ENCODE measurements at regions not wholly inside any gene's neighbourhood (a gene's known extent, or its start where the extent isn't known, plus 50 kb on each side); places are given as distances from the start of the nearest gene placed in this dataset.

DNA sequence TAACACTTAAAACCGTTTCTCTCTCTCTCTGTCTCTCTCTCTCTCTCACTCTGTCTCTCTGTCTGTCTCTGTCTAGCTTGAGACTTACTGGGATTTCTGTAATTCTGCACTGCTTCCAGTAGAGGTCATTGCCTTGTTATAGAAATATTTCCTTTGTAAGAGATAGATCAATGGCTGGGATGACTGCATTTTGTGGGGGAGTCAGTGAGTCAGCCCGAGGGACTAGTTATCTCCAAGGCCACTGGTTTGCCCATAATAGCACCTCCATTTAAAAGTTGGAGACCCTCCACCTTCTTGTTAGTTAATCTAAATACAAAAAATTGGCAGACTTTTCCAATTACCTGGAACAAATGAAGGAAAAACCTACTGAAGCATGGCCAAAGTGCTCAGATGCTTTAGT, 547.2 kb downstream of the LRRC70 start:
- H2AFZ ChIP-seq (ENCODE audit: low read length), result no peak overlapping the region
- no peak overlapping the region for H2AK5ac ChIP-seq (ENCODE audit: insufficient read length, low read length)
- no peaks in the 10 kb centered on the region for H3K23me2 ChIP-seq (ENCODE audit: insufficient read length, low read depth, low read length, poor library complexity, severe bottlenecking)
- no peaks in the 10 kb centered on the region for H3K79me2 ChIP-seq (ENCODE audit: insufficient read depth, low read length)
- no peaks in the 10 kb centered on the region for H3K9me3 ChIP-seq (ENCODE audit: control insufficient read depth, low read depth, low read length)
- no peak overlapping the region for H3K56ac ChIP-seq (ENCODE audit: insufficient read length, low read depth, low read length)
- H4K91ac ChIP-seq (ENCODE audit: insufficient read length, low read depth, low read length), result no peak overlapping the region
- Mint-ChIP-seq H3K9me3 (no peaks in the 10 kb centered on the region), H3K36me3 (ENCODE audit: insufficient read depth in 1 of 3, low read depth in 3 of 3) (no peaks in the 10 kb centered on the region; a peak in 1 of 7 replicates), H3K4me1 (peaks cover 9 to 22% of the 10 kb centered on the region in 2 experiments), H3K27me3 (ENCODE audit: low read depth) (no peaks in the 10 kb centered on the region), H3K4me3 (no peak overlapping the region), H3K27ac (peak overlapping the region in 1 of 3 experiments; percentile 35; a peak in 1 of 7 replicates)
- H3K27me3 ChIP-seq (ENCODE audit: insufficient read depth, low read length), result no peaks in the 10 kb centered on the region
- H3K14ac ChIP-seq (ENCODE audit: insufficient read depth, low read length), result no peak overlapping the region
- no peaks in the 10 kb centered on the region for H3K79me1 ChIP-seq (ENCODE audit: insufficient read depth, low read depth, low read length, poor library complexity, severe bottlenecking)
- no peak overlapping the region for H3T11ph ChIP-seq (ENCODE audit: low read length)
- H2BK120ac ChIP-seq (ENCODE audit: low read depth, low read length, poor library complexity, severe bottlenecking), result no peak overlapping the region
- no peak for DNase-seq
- H4K8ac ChIP-seq (replicated peaks; ENCODE audit: insufficient read length, low read depth, low read length), result no peak overlapping the region
- H3K27ac ChIP-seq (ENCODE audit: insufficient read length, low read depth, low read length), result no peak overlapping the region
- H2BK5ac ChIP-seq (ENCODE audit: insufficient read length, low read length), result no peak overlapping the region
- no peak overlapping the region for H2BK15ac ChIP-seq (ENCODE audit: low read depth, low read length)
- no peak overlapping the region for H2BK20ac ChIP-seq (ENCODE audit: low read depth, low read length, poor library complexity, severe bottlenecking)
- WGBS (ENCODE audit: extremely low coverage, insufficient read length, low lambda C conversion rate), result no CpG with 5 or more reads among the region's 2 CpGs
- H3K23ac ChIP-seq (ENCODE audit: insufficient read length, low read depth, low read length), result no peak overlapping the region
- H3K4me1 ChIP-seq (ENCODE audit: insufficient read depth, low read length), result no peaks in the 10 kb centered on the region; the same call in none of the 2 replicates
- H3K4me2 ChIP-seq (ENCODE audit: insufficient read depth, insufficient read length, low read length), result no peak overlapping the region
- H3K4ac ChIP-seq (ENCODE audit: low read depth, low read length), result no peak overlapping the region
- peak; percentile 61 for TF ChIP-seq CTCF (conservative IDR thresholded peaks at IDR 0.05)
- H4K20me1 ChIP-seq (ENCODE audit: control insufficient read depth, insufficient read depth, insufficient read length), result no peaks in the 10 kb centered on the region
- no peak overlapping the region for H2BK12ac ChIP-seq (ENCODE audit: insufficient read length, low read depth, low read length)
- no peak overlapping the region for H3K18ac ChIP-seq (ENCODE audit: insufficient read length, low read depth, low read length)
- no peak overlapping the region for H3K9ac ChIP-seq (ENCODE audit: extremely low read depth, insufficient read length, low read length)
- no peak overlapping the region for H4K5ac ChIP-seq (ENCODE audit: insufficient read length, low read depth, low read length)

All from H9 (cell line).